Hepatocyte (in vitro differentiated cells): ENCODE measurements at regions not wholly inside any gene's neighbourhood (a gene's known extent, or its start where the extent isn't known, plus 50 kb on each side); places are given as distances from the start of the nearest gene placed in this dataset.

Source experiments
- DNase-seq: peaks from one replicate; pipeline ENCODE4 v3.0.0-alpha.2; 2016; ENCODE audit warnings: low spot score
- H2AFZ ChIP-seq: fragments of 200-600 bp; sonication (generic); 2 replicates; pipeline ENCODE4 v1.6.0; 2016; ENCODE audit warnings: antibody characterized with exemption, mild to moderate bottlenecking
- H3K27ac ChIP-seq: fragments of 200-600 bp; sonication (generic); 2 replicates; pipeline ENCODE4 v1.5.1; 2016; ENCODE audit warnings: mild to moderate bottlenecking
- H3K27me3 ChIP-seq: fragments of 200-600 bp; sonication (generic); 2 replicates; pipeline ENCODE4 v1.6.1; 2016
- H3K36me3 ChIP-seq: fragments of 200-600 bp; sonication (generic); replicated peaks from 2 replicates; pipeline ENCODE4 v1.5.1; 2016; ENCODE audit warnings: low read depth; ENCODE audit not compliant: insufficient read depth
- H3K4me1 ChIP-seq: fragments of 200-600 bp; sonication (generic); 2 replicates; pipeline ENCODE4 v1.5.1; 2016; ENCODE audit warnings: mild to moderate bottlenecking, moderate library complexity; ENCODE audit not compliant: insufficient read depth
- H3K4me2 ChIP-seq: fragments of 200-600 bp; sonication (generic); 2 replicates; pipeline ENCODE4 v1.6.0; 2016
- H3K4me3 ChIP-seq: fragments of 200-600 bp; sonication (generic); 2 replicates; pipeline ENCODE4 v1.5.1; 2016; ENCODE audit warnings: mild to moderate bottlenecking
- H3K79me2 ChIP-seq: fragments of 200-600 bp; sonication (generic); 2 replicates; pipeline ENCODE4 v1.6.0; 2017; ENCODE audit warnings: mild to moderate bottlenecking
- H3K9me2 ChIP-seq: fragments of 200-600 bp; sonication (generic); replicated peaks from 2 replicates; pipeline ENCODE4 v1.6.0; 2017; ENCODE audit warnings: mild to moderate bottlenecking; ENCODE audit not compliant: insufficient read depth
- H3K9me3 ChIP-seq: fragments of 200-600 bp; sonication (generic); 2 replicates; pipeline ENCODE4 v1.5.1; 2016; ENCODE audit warnings: low read depth, mild to moderate bottlenecking
- H4K20me1 ChIP-seq: fragments of 200-600 bp; sonication (generic); 2 replicates; pipeline ENCODE4 v1.6.0; 2016; ENCODE audit warnings: mild to moderate bottlenecking; ENCODE audit not compliant: insufficient read depth, poor library complexity, severe bottlenecking
- CTCF ChIP-seq: fragments of 200-600 bp; sonication (generic); IDR thresholded peaks from 2 replicates; pipeline ENCODE4 v1.5.1; 2016; ENCODE audit warnings: antibody characterized with exemption, mild to moderate bottlenecking; ENCODE audit not compliant: poor library complexity
- EZH2 ChIP-seq: fragments of 200-600 bp; sonication (generic); IDR thresholded peaks from 2 replicates; pipeline ENCODE4 v1.6.1; 2016; ENCODE audit warnings: antibody characterized with exemption, mild to moderate bottlenecking, borderline replicate concordance
- EZH2phosphoT487 ChIP-seq: fragments of 200-600 bp; sonication (generic); IDR thresholded peaks from one replicate; pipeline ENCODE4 v1.6.1; 2018; ENCODE audit warnings: antibody characterized with exemption, mild to moderate bottlenecking, low read depth, moderate library complexity; ENCODE audit not compliant: unreplicated experiment, severe bottlenecking
- WGBS: methylation state at CpG from one replicate; pipeline ENCODE4 v1.1.6; 2016; ENCODE audit warnings: low lambda C conversion rate; ENCODE audit errors: missing lambda C conversion rate; 5-methylcytosine and 5-hydroxymethylcytosine counted together

- no peaks in the 10 kb centered on the region for H4K20me1 ChIP-seq
- no peak overlapping the region for H3K27ac ChIP-seq
- H3K36me3 ChIP-seq, result no peaks in the 10 kb centered on the region
- no peaks in the 10 kb centered on the region for H3K9me2 ChIP-seq
- no peaks in the 10 kb centered on the region for H3K27me3 ChIP-seq
- no peak overlapping the region for H3K4me2 ChIP-seq
- no peaks in the 10 kb centered on the region for H3K4me1 ChIP-seq
- DNase-seq, result no peak
- 88% methylated on average over 1 of the region's 1 CpG for WGBS
- H3K79me2 ChIP-seq, result no peaks in the 10 kb centered on the region
- H3K4me3 ChIP-seq, result no peak overlapping the region
- H2AFZ ChIP-seq, result no peak overlapping the region
- TF ChIP-seq CTCF (no peak), EZH2 (no peak), EZH2phosphoT487 (no peak)
- H3K9me3 ChIP-seq, result no peaks in the 10 kb centered on the region
Measured at GRCh38 chr4:124762956-124763355, 50.4 kb upstream of the ANKRD50 start.
